Kasumi-1 (cell line): ENCODE measurements at regions not wholly inside any gene's neighbourhood (a gene's known extent, or its start where the extent isn't known, plus 50 kb on each side); places are given as distances from the start of the nearest gene placed in this dataset.

Source experiments
- DNase-seq, 2 experiments: peaks; one replicate each; lab custom pipeline; 2025; lab: John Stamatoyannopoulos, UW

GRCh38 chr2:120828829-120829632, 93.4 kb downstream of the GLI2 start:
- DNase-seq, result no peak

GRCh38 chr2:120829633-120830025, 94.0 kb downstream of the GLI2 start:
- no peak for DNase-seq

GRCh38 chr2:120830096-120830830, 94.6 kb downstream of the GLI2 start:
- DNase-seq, result no peak

- DNase-seq, result no peak
These were observed 95.4 kb downstream of the GLI2 start for GRCh38 chr2:120831086-120831485.

- no peak for DNase-seq
These were observed 96.2 kb downstream of the GLI2 start for GRCh38 chr2:120831891-120832290.

- DNase-seq, result no peak
These were observed 96.8 kb downstream of the GLI2 start for GRCh38 chr2:120832296-120833070.

- DNase-seq, result no peak
These were observed 97.5 kb downstream of the GLI2 start for GRCh38 chr2:120833127-120833675.

GRCh38 chr2:120834206-120834605, 98.5 kb downstream of the GLI2 start:
- no peak for DNase-seq

- no peak for DNase-seq
These were observed 100.6 kb downstream of the GLI2 start for GRCh38 chr2:120836281-120836680.

GRCh38 chr2:120840795-120841487, 105.3 kb downstream of the GLI2 start:
- DNase-seq, result no peak

- no peak for DNase-seq
These were observed 107.1 kb downstream of the GLI2 start for GRCh38 chr2:120842456-120843439.

GRCh38 chr2:120844070-120844738, 108.5 kb downstream of the GLI2 start:
- DNase-seq, result no peak

- no peak for DNase-seq
These were observed 109.6 kb downstream of the GLI2 start for GRCh38 chr2:120845277-120845676.

- no peak for DNase-seq
These were observed 110.9 kb downstream of the GLI2 start for GRCh38 chr2:120846406-120847095.

- DNase-seq, result no peak
These were observed 112.1 kb downstream of the GLI2 start for GRCh38 chr2:120847700-120848321.

- no peak for DNase-seq
These were observed 113.6 kb downstream of the GLI2 start for GRCh38 chr2:120849278-120849677.

GRCh38 chr2:120850551-120850950, 114.9 kb downstream of the GLI2 start:
- DNase-seq, result no peak

GRCh38 chr2:120851116-120851773, 115.6 kb downstream of the GLI2 start:
- no peak for DNase-seq
